HFF-Myc (cell line): ENCODE measurements at regions not wholly inside any gene's neighbourhood (a gene's known extent, or its start where the extent isn't known, plus 50 kb on each side); places are given as distances from the start of the nearest gene placed in this dataset.

Experiments
- DNase-seq: peaks from one replicate; pipeline ENCODE4 v3.0.0-alpha.2; 2011; ENCODE audit warnings: low read depth; ENCODE audit errors: extremely low read depth
- H3K4me3 ChIP-seq: replicated peaks from 2 replicates; pipeline ENCODE4 v1.5.1; 2011; ENCODE audit warnings: low read depth, mild to moderate bottlenecking, control low read depth, low read length
- CTCF ChIP-seq: IDR thresholded peaks from 2 replicates; pipeline ENCODE4 v1.5.1; 2012; ENCODE audit warnings: mild to moderate bottlenecking, low read depth, low read length, control low read depth; ENCODE audit errors: missing control alignments

GRCh38 chr3:655824-656223, 437.0 kb upstream of the CNTN6 start:
- DNase-seq: no peak
- no peak for TF ChIP-seq CTCF
- H3K4me3 ChIP-seq: no peak overlapping the region

GRCh38 chr3:661356-661755, 431.5 kb upstream of the CNTN6 start:
- no peak for TF ChIP-seq CTCF
- H3K4me3 ChIP-seq: no peak overlapping the region
- DNase-seq: no peak

GRCh38 chr3:674116-674515, 418.7 kb upstream of the CNTN6 start:
- no peak overlapping the region for H3K4me3 ChIP-seq
- TF ChIP-seq CTCF: no peak
- DNase-seq: no peak

- DNase-seq: no peak
- no peak overlapping the region for H3K4me3 ChIP-seq
- TF ChIP-seq CTCF: no peak
Measured at GRCh38 chr3:675846-676245, 417.0 kb upstream of the CNTN6 start.

GRCh38 chr3:683770-684169, 409.1 kb upstream of the CNTN6 start:
- no peak overlapping the region for H3K4me3 ChIP-seq
- no peak for DNase-seq
- TF ChIP-seq CTCF: no peak

- H3K4me3 ChIP-seq: no peak overlapping the region
- no peak for DNase-seq
- TF ChIP-seq CTCF: no peak
Measured at GRCh38 chr3:690770-691169, 402.1 kb upstream of the CNTN6 start.

GRCh38 chr3:700514-700913, 392.3 kb upstream of the CNTN6 start:
- no peak for TF ChIP-seq CTCF
- DNase-seq: no peak
- no peak overlapping the region for H3K4me3 ChIP-seq
